ENCODE measurements at regions not wholly inside any gene's neighbourhood (a gene's known extent, or its start where the extent isn't known, plus 50 kb on each side); places are given as distances from the start of the nearest gene placed in this dataset.

DNA sequence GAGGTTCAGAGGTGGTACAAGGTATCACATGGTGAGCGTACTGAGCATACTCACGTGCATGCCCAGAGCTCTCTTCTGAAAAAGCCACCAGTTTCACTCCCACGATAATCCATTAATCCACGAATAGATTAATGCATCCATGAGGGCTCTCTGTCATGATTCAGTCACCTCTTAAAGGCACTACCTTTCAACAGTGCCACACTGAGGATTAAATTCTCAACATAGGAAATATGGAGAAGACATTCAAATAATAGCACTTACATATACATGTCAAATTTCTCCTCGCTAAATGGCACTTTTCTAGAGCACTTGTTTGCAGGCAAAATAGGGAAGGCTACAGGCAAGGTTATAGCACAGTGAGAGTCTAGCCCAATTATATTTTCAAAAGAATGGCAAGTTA, 825.9 kb downstream of the TRIB2 start:
- TF ChIP-seq, protein P1, sequence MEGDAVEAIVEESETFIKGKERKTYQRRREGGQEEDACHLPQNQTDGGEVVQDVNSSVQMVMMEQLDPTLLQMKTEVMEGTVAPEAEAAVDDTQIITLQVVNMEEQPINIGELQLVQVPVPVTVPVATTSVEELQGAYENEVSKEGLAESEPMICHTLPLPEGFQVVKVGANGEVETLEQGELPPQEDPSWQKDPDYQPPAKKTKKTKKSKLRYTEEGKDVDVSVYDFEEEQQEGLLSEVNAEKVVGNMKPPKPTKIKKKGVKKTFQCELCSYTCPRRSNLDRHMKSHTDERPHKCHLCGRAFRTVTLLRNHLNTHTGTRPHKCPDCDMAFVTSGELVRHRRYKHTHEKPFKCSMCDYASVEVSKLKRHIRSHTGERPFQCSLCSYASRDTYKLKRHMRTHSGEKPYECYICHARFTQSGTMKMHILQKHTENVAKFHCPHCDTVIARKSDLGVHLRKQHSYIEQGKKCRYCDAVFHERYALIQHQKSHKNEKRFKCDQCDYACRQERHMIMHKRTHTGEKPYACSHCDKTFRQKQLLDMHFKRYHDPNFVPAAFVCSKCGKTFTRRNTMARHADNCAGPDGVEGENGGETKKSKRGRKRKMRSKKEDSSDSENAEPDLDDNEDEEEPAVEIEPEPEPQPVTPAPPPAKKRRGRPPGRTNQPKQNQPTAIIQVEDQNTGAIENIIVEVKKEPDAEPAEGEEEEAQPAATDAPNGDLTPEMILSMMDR (IDR thresholded peaks at IDR 0.05 in 4 of 5, conservative IDR thresholded peaks at IDR 0.05 in 1 of 5), result no peak
- no peak for TF ChIP-seq POLR2A (IDR thresholded peaks at IDR 0.05)

All from gastrocnemius medialis (tissue), 4 donors.